ENCODE measurements at regions not wholly inside any gene's neighbourhood (a gene's known extent, or its start where the extent isn't known, plus 50 kb on each side); places are given as distances from the start of the nearest gene placed in this dataset.

DNA sequence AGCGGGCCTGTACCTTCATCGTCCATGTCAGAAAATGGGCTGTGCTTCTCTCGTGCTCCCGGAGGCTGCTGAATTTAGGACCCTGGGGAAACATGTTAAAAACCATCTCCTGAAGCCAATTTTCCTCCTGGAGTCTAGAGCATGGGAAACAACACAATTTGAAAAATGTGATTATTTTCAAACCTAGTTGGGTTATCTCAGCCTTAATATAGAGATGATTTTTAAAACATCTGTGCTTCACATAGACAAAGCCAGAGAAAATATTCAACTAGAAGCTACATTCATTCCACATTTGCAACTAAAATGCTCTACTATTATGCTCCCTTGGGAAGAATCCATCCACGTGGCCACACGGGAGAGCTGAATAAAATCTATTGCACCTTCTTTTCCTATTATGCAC lies 225.9 kb upstream of the TMEM72 start:
- no peak for DNase-seq (ENCODE audit: low read depth)

DNA sequence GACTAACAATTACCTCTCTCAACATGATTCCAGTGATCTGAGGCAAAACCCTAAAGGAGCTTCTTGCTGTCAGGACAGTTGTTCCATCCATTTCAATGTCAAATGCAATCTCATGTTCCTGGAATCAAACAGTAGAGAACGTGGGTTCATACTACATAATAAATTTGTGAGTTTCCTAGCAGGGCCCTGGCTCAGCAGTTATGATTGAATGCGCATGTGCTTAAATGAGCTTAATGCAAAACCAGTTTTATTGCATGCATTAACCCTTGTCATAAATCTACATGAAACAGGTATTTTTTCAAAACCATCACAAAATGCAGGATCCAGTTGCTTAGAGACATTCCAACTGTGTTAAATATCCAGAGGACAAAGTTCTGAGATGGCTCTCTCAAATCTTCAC lies 225.4 kb upstream of the TMEM72 start:
- DNase-seq (ENCODE audit: low read depth) = no peak

DNA sequence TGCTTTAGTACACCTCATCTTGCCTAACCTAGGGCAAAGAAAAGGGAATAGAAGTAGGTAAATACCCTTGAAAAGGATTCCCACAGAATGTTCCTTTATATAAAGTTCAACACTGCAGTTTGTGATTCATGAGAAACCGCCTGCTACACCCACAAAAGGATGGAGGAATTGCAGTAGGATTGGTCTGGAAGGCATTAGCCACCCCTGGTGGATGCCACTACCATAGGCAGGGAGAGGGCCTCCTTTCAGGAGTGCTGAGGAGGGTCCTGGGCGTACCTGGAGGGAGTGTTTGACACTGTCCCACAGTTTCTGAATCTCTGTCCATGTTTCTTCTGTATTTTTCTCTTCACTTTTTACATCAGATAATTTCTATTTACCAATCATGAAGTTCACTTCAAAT lies 221.8 kb upstream of the TMEM72 start:
- no peak for DNase-seq (ENCODE audit: low read depth)

DNA sequence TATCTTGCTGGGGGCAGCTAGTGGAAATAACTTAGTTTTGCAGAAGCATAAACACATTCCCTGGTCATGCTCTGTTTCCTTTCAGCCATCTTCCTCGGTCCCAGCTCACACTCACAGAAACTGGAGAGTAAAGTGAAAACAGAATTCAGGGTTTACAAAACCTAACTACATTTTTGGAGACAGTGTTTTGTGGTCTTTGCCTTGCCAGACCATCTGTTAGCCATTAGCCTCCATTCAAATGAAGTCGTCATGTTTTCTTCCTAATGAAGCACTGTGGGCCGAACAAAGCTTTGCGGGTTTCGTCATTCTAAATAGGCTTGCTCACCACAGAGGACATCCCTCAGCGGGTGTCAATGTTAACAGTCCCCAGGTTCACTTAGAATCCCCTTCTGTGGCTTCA lies 214.6 kb upstream of the TMEM72 start:
- DNase-seq (ENCODE audit: low read depth) = no peak

DNA sequence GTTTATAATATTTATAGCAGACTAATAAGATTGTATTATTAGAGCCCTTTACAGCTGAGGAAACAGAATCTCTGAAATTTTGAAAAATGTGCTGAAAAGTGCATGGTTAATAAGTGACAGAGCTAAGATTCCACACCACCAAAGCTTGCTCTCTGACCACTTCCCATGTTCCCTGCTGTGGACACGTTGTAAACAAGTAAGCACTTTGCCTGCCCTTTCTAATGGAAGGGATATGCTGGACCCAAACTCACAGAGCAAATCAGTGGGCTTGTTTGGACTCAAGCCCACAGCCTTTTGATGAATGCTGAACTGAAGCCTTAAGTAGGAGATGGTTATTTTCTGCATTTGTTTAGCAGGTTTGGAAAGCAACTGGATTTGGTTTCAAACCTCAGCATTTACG lies 214.0 kb upstream of the TMEM72 start:
- DNase-seq (ENCODE audit: low read depth) = no peak

DNA sequence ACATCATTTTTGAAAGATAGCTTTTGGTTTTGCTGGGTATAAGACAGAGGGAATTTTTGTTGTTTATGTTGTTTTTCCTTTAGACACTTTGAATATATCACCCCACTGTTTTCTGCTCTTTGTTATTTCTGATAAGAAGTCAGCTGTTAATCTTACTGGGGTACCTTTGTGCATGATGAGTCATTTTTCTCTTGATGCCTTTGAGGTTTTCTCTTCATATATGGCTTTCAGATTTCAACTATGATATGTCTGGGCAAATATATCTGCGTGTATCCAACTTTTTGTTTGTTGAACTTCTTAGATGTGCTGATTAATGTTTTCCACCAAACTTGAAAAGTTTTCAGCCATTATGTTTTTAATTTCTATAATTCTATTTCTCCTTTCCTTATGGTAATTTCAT lies 208.6 kb upstream of the TMEM72 start:
- DNase-seq (ENCODE audit: low read depth) = no peak

DNA sequence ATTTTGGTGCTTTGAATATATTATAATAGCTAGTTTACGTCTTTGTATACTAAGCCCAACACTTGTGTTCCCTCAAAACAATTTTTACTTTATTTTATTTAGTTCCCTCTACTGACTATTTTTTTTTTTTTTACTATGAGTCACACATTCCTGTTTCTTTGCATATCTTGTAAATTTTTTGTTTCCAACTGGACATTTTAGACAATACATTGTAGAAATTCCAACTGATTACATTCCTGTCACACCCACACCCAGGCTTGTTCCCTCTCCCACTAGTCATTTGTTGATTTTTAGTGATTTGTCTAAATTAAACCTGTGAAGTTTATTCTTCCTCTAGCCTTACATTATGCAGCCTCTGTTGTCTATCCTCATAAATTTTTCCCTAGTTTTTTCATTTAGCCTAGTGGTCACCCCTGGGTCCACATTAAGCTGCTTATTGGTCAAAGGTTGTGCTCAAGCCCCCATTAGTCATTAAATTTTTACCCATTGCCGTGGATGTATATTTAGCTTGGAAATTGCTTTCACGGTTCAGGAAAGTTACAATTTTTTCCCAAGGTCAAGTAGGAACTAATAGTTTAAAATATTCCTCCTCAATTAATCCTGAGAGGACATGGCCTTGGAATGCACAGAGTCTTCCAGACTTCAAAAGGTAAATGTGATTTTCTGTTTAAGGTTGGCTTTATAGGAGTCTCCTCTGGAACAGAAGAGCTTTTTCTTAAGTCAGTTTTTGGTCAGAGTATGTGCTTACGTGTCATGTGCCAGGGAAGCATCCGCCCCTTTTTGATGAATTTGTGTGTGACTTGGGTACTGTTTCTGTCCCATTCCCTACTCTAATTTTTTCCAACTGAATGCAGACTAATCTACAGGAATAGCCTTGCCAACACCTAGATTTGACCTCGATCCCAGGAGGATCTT lies 207.6 kb upstream of the TMEM72 start:
- DNase-seq (ENCODE audit: low read depth) = no peak

DNA sequence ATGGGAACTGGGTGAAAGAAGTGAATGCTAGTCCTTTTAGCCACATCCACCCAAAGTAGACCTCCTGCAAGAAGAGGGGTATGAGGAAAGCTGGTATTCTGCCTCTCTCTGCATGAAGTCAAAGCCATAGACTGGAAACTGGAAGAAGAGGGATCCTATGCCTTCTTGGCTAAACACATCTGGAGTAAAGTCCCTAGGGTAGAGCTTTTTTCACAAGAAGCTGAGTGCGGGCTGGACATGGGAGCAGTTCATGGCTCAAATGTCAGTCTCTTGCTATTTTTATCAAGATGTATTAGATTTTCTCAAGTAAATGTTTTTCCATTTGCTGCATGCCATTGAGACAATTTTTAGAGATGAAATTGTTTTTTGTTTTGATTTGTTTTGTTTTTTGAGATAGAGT lies 206.5 kb upstream of the TMEM72 start:
- no peak for DNase-seq (ENCODE audit: low read depth)

DNA sequence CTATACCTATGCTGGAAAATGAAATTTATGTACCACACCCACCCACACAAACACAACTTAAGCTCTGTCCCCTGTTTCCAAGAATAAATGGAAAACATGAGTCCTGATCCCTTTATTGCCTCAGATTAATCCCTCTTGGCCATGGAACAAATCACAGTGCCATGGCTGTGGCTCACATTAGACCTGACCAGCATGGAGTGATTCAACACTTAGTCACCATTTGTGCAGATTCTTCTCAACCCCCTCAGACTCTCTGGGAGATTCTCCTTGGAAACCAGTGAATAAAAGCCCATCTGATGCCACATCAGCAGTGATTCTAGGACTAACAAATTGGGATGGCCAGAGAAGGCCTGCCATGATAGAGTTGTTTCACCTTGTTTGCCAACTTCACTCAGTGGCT lies 204.4 kb upstream of the TMEM72 start:
- no peak for DNase-seq (ENCODE audit: low read depth)

DNA sequence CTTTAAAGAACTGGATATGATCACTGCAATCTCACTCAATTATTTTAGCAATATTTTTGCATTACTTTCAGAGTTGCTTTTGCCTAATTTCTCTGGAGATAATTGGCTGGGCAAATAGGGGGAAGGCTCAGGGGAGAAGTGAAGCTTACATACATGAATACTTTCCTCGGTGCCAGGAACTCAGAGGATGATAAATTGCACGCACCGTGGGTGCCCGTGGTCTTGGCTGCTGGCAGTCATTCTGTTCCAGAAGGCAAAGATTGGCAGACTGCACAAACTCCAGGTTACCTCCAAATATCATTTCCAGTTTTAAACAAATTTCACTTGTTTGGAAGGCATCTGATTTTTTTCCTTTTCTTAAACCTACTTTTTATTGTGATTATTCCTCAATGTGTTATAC lies 197.8 kb upstream of the TMEM72 start:
- DNase-seq (ENCODE audit: low read depth) = no peak

DNA sequence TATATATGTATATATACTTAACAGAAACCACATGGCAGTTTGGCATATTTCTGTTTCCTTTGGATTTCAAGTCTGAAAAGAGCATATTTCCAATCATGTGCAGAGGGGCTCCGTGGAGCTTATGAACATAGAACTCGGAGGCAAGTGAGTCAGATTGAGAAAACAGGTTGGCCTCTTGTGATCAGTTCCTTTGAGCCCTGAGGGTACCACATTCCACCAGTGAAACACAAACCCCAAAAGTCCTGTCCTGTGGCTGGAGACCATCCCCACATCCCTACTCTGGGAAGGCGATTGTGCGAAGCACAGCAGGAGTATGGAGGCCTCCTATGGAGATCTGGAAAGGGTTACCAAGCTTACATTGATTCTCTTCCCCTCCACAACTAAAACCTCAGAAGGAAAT lies 196.7 kb upstream of the TMEM72 start:
- no peak for DNase-seq (ENCODE audit: low read depth)

DNA sequence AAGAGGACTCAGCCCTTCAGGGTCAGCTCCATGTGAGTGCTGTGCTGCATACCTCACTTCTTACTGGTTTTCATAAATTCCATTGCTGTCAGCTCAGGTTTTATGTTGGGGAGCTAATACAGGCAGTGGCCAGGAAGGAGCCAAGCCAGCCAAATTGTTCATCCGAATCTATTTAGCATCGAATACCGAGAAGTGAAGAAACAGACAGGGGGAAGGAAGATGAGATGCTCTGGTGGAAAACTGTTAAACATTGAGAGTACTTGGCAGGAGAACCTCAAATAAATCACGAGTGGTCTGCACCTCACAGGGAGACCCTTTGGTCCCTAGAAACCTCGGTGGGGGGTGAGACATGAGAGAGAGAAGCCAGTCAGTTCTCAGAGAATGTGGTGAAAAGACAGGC lies 196.0 kb upstream of the TMEM72 start:
- DNase-seq (ENCODE audit: low read depth) = no peak

DNA sequence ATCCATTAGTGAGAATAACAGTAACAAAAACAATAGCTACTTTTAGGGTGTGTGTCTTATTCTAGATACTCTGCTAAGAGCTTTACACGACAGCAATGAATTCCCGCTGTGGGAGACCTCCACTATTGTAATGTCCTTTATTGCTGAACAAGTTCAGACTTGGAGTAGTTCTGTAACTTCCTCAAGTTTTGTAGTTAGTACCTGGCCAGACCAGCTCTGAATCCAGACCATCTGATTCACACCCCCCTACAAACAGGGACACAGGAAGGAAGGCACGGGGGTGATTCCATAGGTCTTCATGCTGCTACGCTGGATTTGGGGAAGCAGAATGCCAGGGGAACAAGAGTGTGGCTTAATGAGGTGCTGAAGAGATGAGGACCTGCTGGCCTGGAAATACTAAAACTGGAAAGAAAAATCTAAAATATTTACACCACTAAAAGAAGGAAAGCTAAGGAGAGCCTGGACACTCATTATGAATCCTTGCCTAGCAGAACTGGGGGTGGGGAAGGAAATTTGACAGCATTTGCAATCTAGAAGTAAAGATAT lies 194.6 kb upstream of the TMEM72 start:
- DNase-seq (ENCODE audit: low read depth) = no peak

DNA sequence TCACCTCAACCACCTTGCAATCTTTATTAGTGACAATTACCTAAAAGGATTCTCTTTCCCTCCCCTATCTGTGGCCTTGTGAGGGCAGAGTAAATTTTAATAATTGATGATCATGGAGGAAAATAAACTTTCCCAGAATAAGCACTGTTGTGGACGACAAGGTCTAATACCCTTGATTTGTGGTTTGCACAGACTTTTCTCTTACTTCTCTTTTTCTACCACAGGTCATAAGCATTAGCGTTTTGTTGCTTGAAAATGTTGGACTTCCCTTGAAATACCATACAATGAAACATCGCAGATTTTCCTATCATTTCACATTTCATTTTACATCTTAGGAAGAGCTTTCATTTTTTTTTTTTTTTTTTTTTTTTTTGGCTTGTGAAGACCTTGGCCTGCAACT lies 188.1 kb upstream of the TMEM72 start:
- DNase-seq (ENCODE audit: low read depth) = no peak

DNA sequence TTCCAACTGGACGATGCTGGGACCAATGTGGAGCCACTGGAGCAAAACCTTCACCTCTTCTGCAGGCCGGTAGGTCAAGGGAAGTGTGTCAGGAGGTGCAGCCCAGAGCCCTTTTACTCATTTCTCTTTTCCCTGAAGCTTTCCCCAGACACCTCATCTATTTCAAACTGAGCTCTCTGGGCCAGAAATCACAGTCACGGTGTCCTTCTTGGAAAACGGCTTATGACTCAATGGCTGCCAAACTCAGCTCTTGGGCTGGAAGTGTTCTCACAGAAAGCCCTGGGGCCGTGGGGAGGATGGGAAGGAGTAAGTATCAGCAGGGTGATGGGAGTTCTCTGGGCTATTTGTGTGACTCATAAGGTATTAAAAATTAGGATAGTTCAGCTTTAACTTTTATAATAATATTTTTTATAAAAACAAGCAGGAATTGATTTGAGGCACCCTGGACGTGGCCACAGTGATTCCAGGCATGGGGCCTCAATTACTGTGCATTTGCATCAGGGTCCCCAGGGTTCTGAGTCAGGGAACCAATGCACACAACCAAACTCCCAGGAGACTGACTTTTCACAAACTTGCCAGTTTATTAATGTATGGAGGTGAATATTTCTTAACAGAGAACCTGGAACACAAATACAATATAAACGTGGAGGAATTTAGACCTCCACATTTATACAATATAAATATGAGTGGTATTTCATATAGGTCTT lies 187.4 kb upstream of the TMEM72 start:
- no peak for DNase-seq (ENCODE audit: low read depth)

DNA sequence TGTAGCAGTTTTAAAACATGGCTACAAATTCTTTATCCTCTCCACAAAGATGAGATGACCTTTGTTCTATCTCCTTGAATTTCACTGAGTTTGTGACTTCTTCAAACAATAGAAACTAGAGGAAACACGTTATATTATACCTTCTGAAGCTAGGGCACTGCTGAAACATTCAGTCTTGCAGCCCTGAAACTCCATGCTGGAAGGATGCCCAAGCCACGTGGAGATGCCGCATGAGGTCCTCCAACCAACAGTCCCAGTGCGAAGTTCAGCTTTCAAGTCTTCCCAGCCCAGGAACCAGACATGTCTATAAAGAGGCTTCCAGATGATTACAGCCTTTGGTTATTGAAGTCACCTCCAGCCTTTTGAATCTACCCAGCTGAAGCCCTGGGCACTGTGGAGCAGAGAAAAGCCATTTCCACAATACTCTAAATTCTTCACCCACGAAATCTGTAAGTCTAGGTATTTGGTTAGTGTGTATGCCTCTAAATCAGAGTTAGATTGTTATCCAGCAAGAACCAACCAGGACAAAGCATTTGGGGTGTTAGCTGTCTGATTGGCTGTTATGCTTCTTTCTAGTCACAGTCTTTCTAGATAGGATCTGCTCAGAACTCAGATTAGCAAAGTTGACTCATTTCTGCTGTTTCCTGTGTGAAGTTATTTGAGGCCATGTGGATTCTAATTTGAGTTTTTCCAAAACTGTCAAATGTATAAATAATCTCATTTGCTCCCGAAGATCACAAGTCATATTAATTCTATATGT lies 186.5 kb upstream of the TMEM72 start:
- no peak for DNase-seq (ENCODE audit: low read depth)

DNA sequence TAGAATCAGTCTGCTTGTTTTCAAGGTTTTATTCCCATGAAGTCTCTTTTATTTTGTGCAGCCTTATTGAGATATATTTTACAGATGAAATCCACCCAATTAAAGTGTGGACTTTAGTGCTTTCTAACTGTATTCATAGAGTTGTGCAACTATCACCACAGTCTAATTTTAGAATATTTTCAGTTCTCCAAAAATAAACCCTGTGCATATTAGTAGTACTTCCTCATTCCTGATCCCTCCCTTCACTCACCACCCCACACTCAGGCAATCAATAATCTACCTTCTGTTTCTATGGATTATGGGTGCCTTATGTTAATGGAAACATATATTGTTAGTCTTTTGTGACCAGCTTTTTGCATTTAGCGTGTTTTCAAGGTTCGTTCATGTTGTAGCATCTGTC lies 185.7 kb upstream of the TMEM72 start:
- DNase-seq (ENCODE audit: low read depth) = no peak

DNA sequence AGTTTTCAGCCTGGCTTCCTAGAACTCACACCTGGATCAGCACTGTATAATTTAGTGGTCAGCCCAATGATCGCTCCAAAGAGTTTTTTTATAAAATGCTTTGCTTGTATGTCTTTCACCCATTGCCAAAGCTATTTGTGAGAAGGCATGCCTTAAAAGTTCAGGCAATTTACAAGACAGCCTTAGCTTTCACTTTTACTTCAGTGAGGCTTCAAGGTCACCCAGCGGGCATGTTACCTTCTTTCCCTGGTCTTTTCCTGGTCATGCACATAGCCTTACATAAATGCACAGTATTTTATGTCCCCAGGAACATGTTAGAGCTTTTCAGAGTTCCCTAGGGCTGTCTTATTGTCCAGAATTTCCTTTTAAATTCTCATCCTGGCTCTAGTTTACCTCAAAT lies 179.9 kb upstream of the TMEM72 start:
- no peak for DNase-seq (ENCODE audit: low read depth)

DNA sequence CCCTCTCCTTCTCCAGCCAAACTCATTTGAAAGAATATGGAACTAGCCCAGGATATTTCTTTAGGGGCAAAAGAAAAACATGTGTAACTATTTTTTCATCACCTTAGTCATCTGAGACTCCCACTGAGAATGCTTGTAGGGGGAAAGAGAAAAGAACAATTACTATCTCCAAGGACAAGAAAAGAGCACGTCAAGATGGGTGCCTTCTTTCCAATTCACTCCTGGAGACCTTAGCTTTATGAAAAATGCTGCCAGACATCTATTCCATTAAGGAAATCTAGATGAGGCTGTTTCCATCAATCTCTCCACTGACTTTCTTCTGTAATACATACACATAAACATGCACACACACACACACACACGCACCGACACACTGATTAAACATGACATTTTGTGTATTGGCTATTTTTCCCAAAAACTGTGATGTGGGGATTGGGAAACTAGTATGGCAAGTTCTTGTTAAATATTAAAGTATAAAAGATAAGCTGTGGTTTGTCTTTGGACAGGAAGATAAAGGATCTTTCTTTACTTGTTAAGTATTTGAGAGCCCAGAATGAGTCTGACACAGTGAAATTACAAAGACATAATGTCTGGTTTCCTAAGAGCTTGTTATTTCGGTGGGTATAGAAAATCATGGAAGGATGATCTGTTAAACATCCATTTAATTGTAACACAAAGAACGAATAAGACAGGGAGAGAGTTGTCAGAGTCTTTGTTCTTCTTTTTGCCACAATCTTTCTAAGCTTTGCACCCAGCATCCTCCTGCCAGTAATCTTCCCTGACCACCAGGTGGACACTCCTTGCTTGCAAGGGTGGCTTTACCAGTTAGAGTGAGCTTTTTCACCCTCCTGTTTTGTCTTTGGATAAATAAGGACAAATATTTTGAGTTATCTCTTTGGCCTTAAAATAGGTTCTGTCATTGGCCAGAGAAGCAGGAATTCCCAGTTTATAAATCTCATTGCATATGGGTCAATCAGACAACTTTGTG lies 177.3 kb upstream of the TMEM72 start:
- no peak for DNase-seq (ENCODE audit: low read depth)

DNA sequence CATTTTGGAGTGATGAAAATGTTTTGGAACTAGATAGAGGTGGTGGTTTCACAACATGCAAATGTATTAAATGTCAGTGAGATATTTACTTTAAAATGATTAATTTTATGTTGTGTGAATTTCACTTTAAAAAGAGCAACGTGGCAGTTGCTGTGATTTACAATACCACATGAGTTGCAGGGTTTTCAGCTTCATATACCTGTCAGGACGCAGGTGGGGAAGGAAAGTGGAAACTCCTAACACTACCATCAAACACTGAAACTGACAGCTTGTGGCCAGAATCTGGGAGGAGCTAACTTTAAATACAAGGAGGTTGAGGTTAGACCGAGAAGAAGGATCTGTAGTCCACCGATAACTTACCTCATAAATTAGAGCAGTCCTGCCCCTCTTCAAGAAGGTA lies 168.9 kb upstream of the TMEM72 start:
- no peak for DNase-seq (ENCODE audit: low read depth)

DNA sequence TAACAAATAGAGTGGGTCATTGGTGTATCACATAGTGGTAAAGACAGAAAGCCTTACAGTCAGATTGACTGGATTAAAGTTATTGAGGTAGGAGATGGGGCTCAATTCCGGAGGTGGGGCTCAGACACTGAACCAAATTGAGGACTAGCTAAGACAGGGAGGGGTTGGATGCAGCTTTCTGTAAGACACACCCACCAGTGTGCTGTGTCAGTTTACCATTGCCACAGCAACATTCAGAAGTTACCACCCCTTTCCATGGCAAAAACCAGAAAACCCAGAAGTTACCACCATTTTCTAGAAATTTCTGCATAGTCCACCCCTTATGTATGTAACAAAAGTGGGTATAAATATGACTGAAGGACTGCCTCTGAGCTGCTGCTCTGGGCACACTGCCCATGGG lies 167.6 kb upstream of the TMEM72 start:
- no peak for DNase-seq (ENCODE audit: low read depth)

All from activated T-helper 9 cell treated with anti-CD3 and anti-CD28 coated beads, Interleukin-2, amount 50 U/mL, for 16 hours (primary cell).